Ovary (tissue), 3 donors: ENCODE measurements at regions not wholly inside any gene's neighbourhood (a gene's known extent, or its start where the extent isn't known, plus 50 kb on each side); places are given as distances from the start of the nearest gene placed in this dataset.

Experiments
- EP300 ChIP-seq: sonication (generic); formaldehyde crosslinking; IDR thresholded peaks from one replicate; pipeline ENCODE4 v1.6.1; 2017; ENCODE audit warnings: antibody characterized with exemption
- POLR2A ChIP-seq: fragments of 450-650 bp; IDR thresholded peaks from one replicate; pipeline ENCODE4 v1.6.1; 2017; ENCODE audit warnings: antibody characterized with exemption, mild to moderate bottlenecking, moderate library complexity
- TF ChIP-seq, protein P1 (sequence below), 3 donors: fragments of 450-650 bp in 2 of 3; fragments of 200-600 bp in 1 of 3; IDR thresholded peaks; one replicate each; pipeline versions ENCODE4 v1.5.1 to v1.8.0; 2016 to 2022; ENCODE audit warnings: antibody characterized with exemption in 3 of 3, mild to moderate bottlenecking in 1 of 3
- donor health status: DM: no; HTN: no; CAD: no.

DNA sequence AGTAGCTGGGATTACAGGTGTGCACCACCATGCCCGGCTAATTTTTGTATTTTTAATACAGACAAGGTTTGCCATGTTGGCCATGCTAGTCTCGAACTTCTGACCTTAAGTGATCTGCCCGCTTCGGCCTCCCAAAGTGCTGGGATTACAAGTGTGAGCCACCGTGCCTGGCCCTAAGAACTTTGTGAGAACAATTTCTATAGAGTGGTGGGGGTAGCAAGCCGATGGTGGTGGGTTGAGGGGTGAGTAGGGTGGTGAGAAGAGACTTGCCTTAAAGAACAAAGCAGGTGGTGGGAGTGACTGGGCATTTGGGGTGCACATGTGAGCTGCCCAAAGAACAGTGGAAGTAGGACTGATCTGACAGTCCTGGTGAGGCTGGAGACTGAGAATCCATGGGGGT lies 76.0 kb upstream of the ASB18 start:
- TF ChIP-seq, protein P1, sequence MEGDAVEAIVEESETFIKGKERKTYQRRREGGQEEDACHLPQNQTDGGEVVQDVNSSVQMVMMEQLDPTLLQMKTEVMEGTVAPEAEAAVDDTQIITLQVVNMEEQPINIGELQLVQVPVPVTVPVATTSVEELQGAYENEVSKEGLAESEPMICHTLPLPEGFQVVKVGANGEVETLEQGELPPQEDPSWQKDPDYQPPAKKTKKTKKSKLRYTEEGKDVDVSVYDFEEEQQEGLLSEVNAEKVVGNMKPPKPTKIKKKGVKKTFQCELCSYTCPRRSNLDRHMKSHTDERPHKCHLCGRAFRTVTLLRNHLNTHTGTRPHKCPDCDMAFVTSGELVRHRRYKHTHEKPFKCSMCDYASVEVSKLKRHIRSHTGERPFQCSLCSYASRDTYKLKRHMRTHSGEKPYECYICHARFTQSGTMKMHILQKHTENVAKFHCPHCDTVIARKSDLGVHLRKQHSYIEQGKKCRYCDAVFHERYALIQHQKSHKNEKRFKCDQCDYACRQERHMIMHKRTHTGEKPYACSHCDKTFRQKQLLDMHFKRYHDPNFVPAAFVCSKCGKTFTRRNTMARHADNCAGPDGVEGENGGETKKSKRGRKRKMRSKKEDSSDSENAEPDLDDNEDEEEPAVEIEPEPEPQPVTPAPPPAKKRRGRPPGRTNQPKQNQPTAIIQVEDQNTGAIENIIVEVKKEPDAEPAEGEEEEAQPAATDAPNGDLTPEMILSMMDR (IDR thresholded peaks at IDR 0.05): no peak
- TF ChIP-seq POLR2A (no peak), EP300 (no peak)
